Stimulated activated CD4-positive, alpha-beta T cell treated with anti-CD3 and anti-CD28 coated beads, Interleukin-4, amount 100 ng/mL, for 24 hours (primary cell): ENCODE measurements at regions not wholly inside any gene's neighbourhood (a gene's known extent, or its start where the extent isn't known, plus 50 kb on each side); places are given as distances from the start of the nearest gene placed in this dataset.

Experiments
- DNase-seq: peaks from one replicate; pipeline ENCODE4 v3.0.0-alpha.2; 2020

DNA sequence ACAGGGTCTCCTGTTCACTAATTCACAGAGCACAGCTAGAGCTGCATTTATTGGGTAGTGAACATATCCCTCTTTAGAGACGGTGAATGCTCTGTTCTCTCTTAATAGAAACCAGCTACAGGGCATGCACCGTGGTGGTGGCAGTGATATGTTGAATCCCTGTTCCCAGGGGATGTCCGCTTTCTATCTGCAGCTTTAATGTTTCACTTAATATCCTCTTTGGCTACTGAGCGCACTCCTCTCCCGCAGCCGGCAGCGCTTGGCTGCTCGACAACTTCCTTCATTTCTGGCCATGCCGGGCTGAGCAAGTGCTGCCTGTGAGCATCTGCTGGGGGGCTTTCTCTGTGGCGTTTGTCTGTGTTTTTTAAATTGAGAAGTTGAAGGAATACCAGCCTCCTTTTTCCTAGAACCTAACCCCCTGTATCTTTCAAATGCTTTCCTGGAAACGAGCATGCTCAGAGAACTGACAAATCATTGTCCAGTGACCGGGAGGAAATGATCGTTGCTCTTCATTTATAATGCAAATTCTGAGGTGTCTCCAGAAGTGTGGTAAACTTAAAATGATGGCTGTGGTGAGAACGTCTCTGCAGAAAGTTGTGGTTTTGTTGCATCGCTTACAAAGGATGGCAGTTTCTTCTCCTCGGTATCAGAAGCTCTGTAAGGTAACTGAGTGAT, 297.9 kb downstream of the UTRN start:
- peak; percentile 45 for DNase-seq

GRCh38 chr6:144583614-144583954, 298.4 kb downstream of the UTRN start:
- no peak for DNase-seq

- DNase-seq, result no peak
These were observed 300.2 kb downstream of the UTRN start for GRCh38 chr6:144585217-144585814.

GRCh38 chr6:144586986-144587385, 301.9 kb downstream of the UTRN start:
- DNase-seq, result no peak

DNA sequence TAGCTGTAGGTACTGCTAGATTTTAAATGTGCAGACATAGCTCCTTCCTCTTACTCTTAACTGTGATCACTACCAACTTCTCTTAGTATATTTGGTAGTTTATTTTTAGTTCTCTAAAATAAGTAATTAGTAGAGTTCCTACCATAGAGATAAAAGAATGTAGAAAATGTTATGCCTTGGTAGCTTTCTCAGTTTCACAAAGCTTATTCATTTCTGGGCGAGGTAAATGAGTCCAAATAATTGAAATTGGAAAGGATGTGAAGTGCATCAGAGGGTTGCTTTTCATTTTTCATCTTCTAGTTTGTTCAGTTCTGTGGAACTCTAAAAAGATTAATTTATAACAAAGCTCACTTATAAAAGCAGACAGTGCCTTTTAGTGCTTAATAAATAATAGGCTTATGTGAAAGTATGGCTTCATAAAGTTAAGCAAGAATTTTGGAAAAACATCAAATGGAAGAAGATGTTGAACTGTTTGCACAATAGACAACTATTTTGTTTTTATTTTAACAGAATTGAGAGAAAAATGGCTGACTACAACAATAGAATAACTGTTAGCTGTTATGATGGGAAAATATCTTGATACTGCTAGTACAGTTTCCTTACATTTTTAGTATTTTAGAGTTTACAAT, 303.7 kb downstream of the UTRN start:
- no peak for DNase-seq

- no peak for DNase-seq
These were observed 305.4 kb downstream of the UTRN start for GRCh38 chr6:144590532-144590931.

DNA sequence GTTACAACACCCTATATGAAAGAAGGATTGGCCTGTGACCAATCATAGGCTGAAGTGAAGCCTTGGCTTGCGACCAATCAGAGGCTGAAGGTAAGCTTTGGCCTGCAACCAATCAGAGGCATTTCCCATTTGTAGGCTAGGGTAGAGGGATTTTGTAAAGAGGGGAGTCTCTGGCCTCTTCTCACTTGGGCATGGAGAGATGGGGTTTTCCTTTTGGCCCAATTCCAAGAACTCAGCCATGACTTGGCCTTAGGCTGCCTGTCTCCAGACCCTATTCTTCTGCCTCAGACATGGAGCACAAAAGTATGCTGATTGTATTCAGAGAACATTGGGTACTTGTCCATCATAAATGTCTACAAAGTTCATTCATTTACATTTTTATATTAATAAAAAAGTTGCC, 308.3 kb downstream of the UTRN start:
- DNase-seq, result no peak

GRCh38 chr6:144594585-144594984, 309.4 kb downstream of the UTRN start:
- DNase-seq, result no peak

- DNase-seq, result no peak
These were observed 310.1 kb downstream of the UTRN start for GRCh38 chr6:144595266-144595665.

GRCh38 chr6:144597511-144597910, 312.4 kb downstream of the UTRN start:
- peak; percentile 22 for DNase-seq

- DNase-seq, result no peak
These were observed 314.5 kb downstream of the UTRN start for GRCh38 chr6:144599615-144600014.

DNA sequence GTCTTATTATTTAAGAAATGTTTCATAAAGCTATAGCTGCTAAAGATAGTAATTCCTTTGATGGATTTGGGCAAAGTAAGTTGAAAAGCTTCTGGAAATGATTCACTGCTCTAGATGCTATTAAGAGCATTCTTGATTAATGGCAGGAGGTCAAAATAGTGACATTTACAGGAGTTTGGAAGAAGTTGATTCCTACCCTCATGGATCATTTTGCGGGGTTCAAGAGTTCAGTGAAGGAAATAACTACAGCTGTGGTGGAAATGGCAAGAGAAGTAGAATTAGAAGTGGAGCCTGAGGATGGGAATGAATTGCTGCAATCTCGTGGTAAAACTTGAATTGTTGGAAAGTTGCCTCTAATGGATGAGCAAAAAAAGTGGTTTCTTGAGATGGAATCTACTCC, 316.1 kb downstream of the UTRN start:
- DNase-seq, result no peak

- peak; percentile 20 for DNase-seq
These were observed 317.5 kb downstream of the UTRN start for GRCh38 chr6:144602523-144603180.

- no peak for DNase-seq
These were observed 320.9 kb downstream of the UTRN start for GRCh38 chr6:144606083-144606482.

DNA sequence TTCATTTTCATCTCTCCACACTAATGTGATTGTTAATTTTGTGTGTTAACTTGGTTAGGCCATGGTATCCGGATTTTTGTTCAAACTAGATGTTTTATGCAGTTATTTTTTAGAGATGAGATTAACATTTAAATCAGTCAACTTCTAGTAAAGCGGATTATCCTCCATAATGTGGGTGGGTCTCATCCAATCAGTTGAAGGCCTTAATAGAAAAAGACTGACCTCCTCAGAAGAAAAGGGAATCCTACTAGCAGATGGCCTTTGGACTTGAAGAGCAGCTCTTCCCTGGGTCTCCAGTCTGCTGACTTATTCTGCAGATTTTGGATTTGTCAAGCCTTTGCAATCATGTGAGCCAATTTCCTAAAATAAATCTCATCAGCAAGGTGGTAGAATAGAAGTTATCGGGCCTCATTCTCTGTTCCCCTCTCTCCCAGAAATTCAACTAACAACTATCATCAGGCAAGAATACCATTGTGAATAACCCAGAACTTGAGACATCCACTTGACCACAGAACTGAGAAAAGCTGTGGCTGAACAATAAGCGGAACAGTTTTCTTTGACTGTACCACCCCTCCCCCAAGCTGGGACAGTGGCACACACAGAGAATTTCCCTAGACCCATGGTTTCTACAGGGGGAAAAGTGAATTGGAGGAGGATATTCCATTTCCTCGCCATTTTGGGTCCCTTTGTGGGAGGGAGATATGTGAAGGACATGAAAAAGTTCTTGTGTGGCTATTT, 323.0 kb downstream of the UTRN start:
- no peak for DNase-seq

DNA sequence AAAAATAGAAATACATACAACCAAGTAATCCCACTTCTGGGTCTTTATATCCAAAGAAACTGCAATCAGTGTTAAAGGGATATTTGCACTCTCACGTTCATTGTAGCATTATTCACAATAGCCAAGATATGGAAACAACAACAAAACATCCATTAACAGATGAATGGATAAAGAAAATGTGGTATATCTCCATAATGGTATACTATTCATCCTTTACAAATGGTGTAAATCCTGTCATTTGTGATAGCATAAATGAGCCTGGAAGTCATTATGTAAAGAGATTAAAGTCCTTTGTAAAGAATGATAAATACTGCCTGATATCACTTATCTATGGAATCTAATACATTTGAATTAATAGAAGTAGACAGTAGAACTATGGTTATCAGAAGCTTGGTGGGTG, 327.7 kb downstream of the UTRN start:
- DNase-seq, result no peak

DNA sequence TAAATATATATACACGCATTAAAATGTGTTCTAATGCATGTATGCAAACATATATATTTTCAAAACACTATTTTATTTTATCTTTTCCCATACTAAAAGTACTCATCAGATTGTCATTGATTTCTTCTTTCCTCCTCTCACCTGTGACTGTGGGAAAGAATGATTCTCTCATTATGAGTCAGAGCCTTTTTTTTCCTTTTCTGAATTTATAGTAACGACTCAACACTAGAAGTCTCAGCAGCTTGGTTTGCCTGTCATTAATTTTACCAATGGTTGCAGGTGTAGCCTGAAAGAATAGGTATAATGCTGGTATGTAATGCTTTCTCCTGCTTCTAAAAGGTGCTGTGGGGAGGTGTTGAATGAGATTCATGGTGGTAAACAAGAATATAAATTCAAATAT, 328.7 kb downstream of the UTRN start:
- DNase-seq, result no peak

- DNase-seq, result no peak
These were observed 330.7 kb downstream of the UTRN start for GRCh38 chr6:144615870-144616269.

- DNase-seq, result no peak
These were observed 332.1 kb downstream of the UTRN start for GRCh38 chr6:144617191-144617590.

GRCh38 chr6:144617708-144618107, 332.6 kb downstream of the UTRN start:
- no peak for DNase-seq

GRCh38 chr6:144619966-144620365, 334.8 kb downstream of the UTRN start:
- no peak for DNase-seq

DNA sequence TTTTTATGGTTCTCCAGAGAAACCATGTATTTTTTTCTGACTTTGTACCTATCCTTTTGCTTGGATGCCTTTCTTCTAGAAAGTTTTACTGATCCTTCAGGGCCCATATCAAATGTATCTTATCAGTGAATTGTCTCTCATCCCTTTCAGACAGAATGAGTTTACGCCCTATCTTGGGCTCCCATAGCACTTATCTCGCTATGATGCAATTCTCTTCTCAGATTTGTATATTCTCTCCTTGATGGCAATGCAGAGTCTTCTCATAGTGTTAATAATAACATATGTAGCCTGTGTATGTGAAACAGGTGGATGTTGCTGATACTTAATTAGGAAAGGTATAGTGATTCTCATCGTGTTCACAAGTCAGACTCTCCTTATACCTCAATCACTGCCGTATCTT, 336.2 kb downstream of the UTRN start:
- no peak for DNase-seq

DNA sequence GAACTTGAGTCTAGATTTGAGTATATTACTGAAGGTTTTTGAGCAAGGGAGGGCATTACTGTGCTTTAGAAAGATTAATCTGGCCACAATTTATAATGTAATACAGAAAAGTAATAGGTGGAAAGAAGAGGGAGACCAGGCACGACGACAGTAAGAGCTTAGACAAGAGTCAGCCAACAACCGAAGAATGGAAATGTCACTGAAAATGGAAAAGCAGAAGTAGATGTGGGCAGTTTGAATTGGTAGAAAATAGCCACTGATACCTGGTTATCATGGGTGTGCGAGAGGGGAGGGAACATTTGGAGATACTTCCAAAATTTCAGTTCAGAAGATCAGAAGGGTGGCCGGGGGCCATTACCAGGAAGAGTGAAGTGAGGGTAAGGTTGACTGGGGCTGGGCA, 339.1 kb downstream of the UTRN start:
- DNase-seq, result no peak
